Body of pancreas (tissue), 4 donors: ENCODE measurements at regions not wholly inside any gene's neighbourhood (a gene's known extent, or its start where the extent isn't known, plus 50 kb on each side); places are given as distances from the start of the nearest gene placed in this dataset.

ENCODE experiments used
- POLR2A ChIP-seq, 3 donors: fragments of 450-650 bp; IDR thresholded peaks; one replicate each; pipeline ENCODE4 v1.6.1; 2016; ENCODE audit warnings: antibody characterized with exemption in 3 of 3, mild to moderate bottlenecking in 2 of 3
- TF ChIP-seq, protein P1 (sequence below), 7 experiments: fragments of 450-650 bp in 4 of 7; fragments of 200-600 bp in 3 of 7; sonication (generic) in 3 of 7; IDR thresholded peaks; one replicate each; pipeline ENCODE4 v1.5.1; 2016 to 2019; ENCODE audit warnings: antibody characterized with exemption in 7 of 7

DNA sequence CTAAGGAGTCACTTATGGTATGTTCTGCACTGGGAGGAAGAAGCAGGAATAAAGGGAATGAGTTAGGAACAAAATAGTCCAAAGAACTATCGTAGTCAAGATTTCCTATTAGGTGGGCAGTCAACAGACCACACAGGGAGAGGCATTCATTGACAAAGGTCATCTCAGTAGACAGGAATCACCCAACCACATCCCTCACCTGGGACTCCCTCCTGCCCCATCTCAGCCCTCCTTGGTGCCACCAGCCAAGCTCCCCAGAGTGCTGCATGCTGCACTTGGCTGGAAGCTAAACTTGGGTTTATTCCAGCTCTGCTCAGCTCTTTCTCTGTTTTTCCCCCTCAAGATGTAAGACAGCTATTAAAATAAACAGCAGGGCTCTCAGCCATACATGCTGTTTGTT, 72.3 kb upstream of the CTNNB1 start:
- TF ChIP-seq, protein P1, sequence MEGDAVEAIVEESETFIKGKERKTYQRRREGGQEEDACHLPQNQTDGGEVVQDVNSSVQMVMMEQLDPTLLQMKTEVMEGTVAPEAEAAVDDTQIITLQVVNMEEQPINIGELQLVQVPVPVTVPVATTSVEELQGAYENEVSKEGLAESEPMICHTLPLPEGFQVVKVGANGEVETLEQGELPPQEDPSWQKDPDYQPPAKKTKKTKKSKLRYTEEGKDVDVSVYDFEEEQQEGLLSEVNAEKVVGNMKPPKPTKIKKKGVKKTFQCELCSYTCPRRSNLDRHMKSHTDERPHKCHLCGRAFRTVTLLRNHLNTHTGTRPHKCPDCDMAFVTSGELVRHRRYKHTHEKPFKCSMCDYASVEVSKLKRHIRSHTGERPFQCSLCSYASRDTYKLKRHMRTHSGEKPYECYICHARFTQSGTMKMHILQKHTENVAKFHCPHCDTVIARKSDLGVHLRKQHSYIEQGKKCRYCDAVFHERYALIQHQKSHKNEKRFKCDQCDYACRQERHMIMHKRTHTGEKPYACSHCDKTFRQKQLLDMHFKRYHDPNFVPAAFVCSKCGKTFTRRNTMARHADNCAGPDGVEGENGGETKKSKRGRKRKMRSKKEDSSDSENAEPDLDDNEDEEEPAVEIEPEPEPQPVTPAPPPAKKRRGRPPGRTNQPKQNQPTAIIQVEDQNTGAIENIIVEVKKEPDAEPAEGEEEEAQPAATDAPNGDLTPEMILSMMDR (IDR thresholded peaks at IDR 0.05): no peak
- TF ChIP-seq POLR2A (IDR thresholded peaks at IDR 0.05): no peak
